CD4-positive, CD25-positive, alpha-beta regulatory T cell (primary cell): ENCODE measurements at regions not wholly inside any gene's neighbourhood (a gene's known extent, or its start where the extent isn't known, plus 50 kb on each side); places are given as distances from the start of the nearest gene placed in this dataset.

ENCODE experiments used
- ATAC-seq, 2 donors: fragments of 150-1000 bp; cut with Tn5 transposase; one replicate each; pipeline ENCODE4 v1.10.0; 2021; ENCODE audit warnings: low read depth in 2 of 2, moderate number of reproducible peaks in 2 of 2, moderate library complexity in 1 of 2
- DNase-seq, 3 donors: peaks; one replicate each; pipeline versions ENCODE4 v3.0.0 to v3.0.0-alpha.2; 2012 to 2022; ENCODE audit warnings: mixed read lengths in 1 of 3
- H3K27ac ChIP-seq: one replicate; pipeline ENCODE4 v1.7.0; 2013; ENCODE audit warnings: mild to moderate bottlenecking, low read length; ENCODE audit not compliant: insufficient read depth, poor library complexity, severe bottlenecking
- H3K27me3 ChIP-seq: one replicate; pipeline ENCODE4 v1.7.0; 2013; ENCODE audit warnings: low read length; ENCODE audit not compliant: control insufficient read depth, insufficient read depth
- H3K36me3 ChIP-seq: one replicate; pipeline ENCODE4 v1.7.0; 2013; ENCODE audit warnings: mild to moderate bottlenecking, low read length, moderate library complexity; ENCODE audit not compliant: control insufficient read depth, insufficient read depth
- H3K4me1 ChIP-seq: 2 replicates; pipeline ENCODE4 v1.7.0; 2013; ENCODE audit warnings: mild to moderate bottlenecking, low read length; ENCODE audit not compliant: insufficient read depth, control insufficient read depth, poor library complexity, severe bottlenecking
- H3K4me3 ChIP-seq: one replicate; pipeline ENCODE4 v1.7.0; 2013; ENCODE audit warnings: low read depth, mild to moderate bottlenecking, low read length, moderate library complexity
- H3K9me3 ChIP-seq, 2 experiments: 1 replicate in 1 of 2; 2 replicates in 1 of 2; pipeline ENCODE4 v1.7.0; 2013; ENCODE audit warnings: low read length in 2 of 2, mild to moderate bottlenecking in 1 of 2, moderate library complexity in 1 of 2; ENCODE audit not compliant: control insufficient read depth in 2 of 2
- H3K27ac Mint-ChIP-seq, 3 donors: one replicate each; pipeline ENCODE4 v1.8.0; 2020 to 2022; ENCODE audit warnings: mild to moderate bottlenecking in 3 of 3, mixed read lengths in 3 of 3, moderate library complexity in 2 of 3
- H3K27me3 Mint-ChIP-seq: one replicate; pipeline ENCODE4 v1.8.0; 2022; ENCODE audit warnings: mild to moderate bottlenecking, mixed read lengths
- H3K36me3 Mint-ChIP-seq: one replicate; pipeline ENCODE4 v1.8.0; 2020; ENCODE audit warnings: mixed read lengths
- H3K4me1 Mint-ChIP-seq, 4 donors: one replicate each; pipeline ENCODE4 v1.8.0; 2020 to 2022; ENCODE audit warnings: mixed read lengths in 4 of 4, mild to moderate bottlenecking in 1 of 4
- H3K4me3 Mint-ChIP-seq, 4 donors: one replicate each; pipeline ENCODE4 v1.8.0; 2020 to 2022; ENCODE audit warnings: mild to moderate bottlenecking in 4 of 4, mixed read lengths in 4 of 4, moderate library complexity in 3 of 4
- H3K9me3 Mint-ChIP-seq, 7 donors: one replicate each; pipeline ENCODE4 v1.8.0; 2020 to 2022; ENCODE audit warnings: mixed read lengths in 7 of 7, mild to moderate bottlenecking in 3 of 7, moderate library complexity in 2 of 7

- peaks cover 0 to 6% (median 0%) of the 10 kb centered on the region in 4 donors for H3K4me1 Mint-ChIP-seq
- H3K9me3 ChIP-seq, result no peaks in the 10 kb centered on the region
- no peaks in the 10 kb centered on the region for H3K36me3 Mint-ChIP-seq
- no peak overlapping the region for H3K4me3 ChIP-seq
- H3K27ac Mint-ChIP-seq, result no peak overlapping the region
- ATAC-seq (no peak), DNase-seq (no peak)
- H3K27me3 ChIP-seq, result peaks cover 3% of the 10 kb centered on the region
- no peaks in the 10 kb centered on the region for H3K36me3 ChIP-seq
- H3K4me1 ChIP-seq, result no peaks in the 10 kb centered on the region
- no peak overlapping the region for H3K4me3 Mint-ChIP-seq
- H3K27me3 Mint-ChIP-seq, result peaks cover 41% of the 10 kb centered on the region
- H3K27ac ChIP-seq, result no peak overlapping the region
- H3K9me3 Mint-ChIP-seq, result peaks cover 0 to 6% (median 0%) of the 10 kb centered on the region in 7 donors
These were observed 128.8 kb downstream of the NUFIP1 start for GRCh38 chr13:44860454-44860853.

GRCh38 chr13:44857736-44858135 is 131.5 kb downstream of the NUFIP1 start:
- Mint-ChIP-seq H3K4me1 (peaks cover 0 to 6% (median 0%) of the 10 kb centered on the region in 4 donors), H3K27ac (no peak overlapping the region), H3K27me3 (peaks cover 37% of the 10 kb centered on the region), H3K9me3 (peaks cover 0 to 6% (median 0%) of the 10 kb centered on the region in 7 donors), H3K36me3 (no peaks in the 10 kb centered on the region), H3K4me3 (no peak overlapping the region)
- peaks cover 3% of the 10 kb centered on the region for H3K27me3 ChIP-seq
- no peaks in the 10 kb centered on the region for H3K4me1 ChIP-seq
- DNase-seq, result no peak
- no peaks in the 10 kb centered on the region for H3K36me3 ChIP-seq
- no peak overlapping the region for H3K4me3 ChIP-seq
- no peak overlapping the region for H3K27ac ChIP-seq
- no peak for ATAC-seq
- H3K9me3 ChIP-seq, result no peaks in the 10 kb centered on the region

GRCh38 chr13:44857061-44857460 is 132.2 kb downstream of the NUFIP1 start:
- H3K9me3 Mint-ChIP-seq, result peaks cover 0 to 6% (median 0%) of the 10 kb centered on the region in 7 donors
- H3K27me3 Mint-ChIP-seq, result peaks cover 37% of the 10 kb centered on the region
- no peaks in the 10 kb centered on the region for H3K36me3 Mint-ChIP-seq
- H3K27ac ChIP-seq, result no peak overlapping the region
- ATAC-seq, result no peak
- peaks cover 0 to 6% (median 0%) of the 10 kb centered on the region in 4 donors for H3K4me1 Mint-ChIP-seq
- H3K4me3 Mint-ChIP-seq, result no peak overlapping the region
- H3K36me3 ChIP-seq, result no peaks in the 10 kb centered on the region
- no peak overlapping the region for H3K4me3 ChIP-seq
- no peak for DNase-seq
- peaks cover 3% of the 10 kb centered on the region for H3K27me3 ChIP-seq
- no peak overlapping the region for H3K27ac Mint-ChIP-seq
- H3K4me1 ChIP-seq, result no peaks in the 10 kb centered on the region
- H3K9me3 ChIP-seq, result no peaks in the 10 kb centered on the region

- Histone ChIP-seq H3K27ac (no peak overlapping the region), H3K36me3 (no peaks in the 10 kb centered on the region), H3K27me3 (peaks cover 3% of the 10 kb centered on the region), H3K4me1 (no peaks in the 10 kb centered on the region), H3K4me3 (no peak overlapping the region), H3K9me3 (no peaks in the 10 kb centered on the region)
- peaks cover 37% of the 10 kb centered on the region for H3K27me3 Mint-ChIP-seq
- H3K9me3 Mint-ChIP-seq, result peaks cover 0 to 6% (median 0%) of the 10 kb centered on the region in 7 donors
- H3K36me3 Mint-ChIP-seq, result no peaks in the 10 kb centered on the region
- H3K4me1 Mint-ChIP-seq, result peaks cover 0 to 6% (median 0%) of the 10 kb centered on the region in 4 donors
- H3K4me3 Mint-ChIP-seq, result no peak overlapping the region
- no peak for ATAC-seq
- H3K27ac Mint-ChIP-seq, result no peak overlapping the region
- no peak for DNase-seq
These were observed 133.4 kb downstream of the NUFIP1 start for GRCh38 chr13:44855860-44856259.

GRCh38 chr13:44854313-44855060 is 134.8 kb downstream of the NUFIP1 start:
- Histone ChIP-seq H3K9me3 (no peaks in the 10 kb centered on the region), H3K27me3 (peaks cover 3% of the 10 kb centered on the region), H3K27ac (no peak overlapping the region), H3K4me1 (no peaks in the 10 kb centered on the region), H3K4me3 (no peak overlapping the region), H3K36me3 (no peaks in the 10 kb centered on the region)
- Mint-ChIP-seq H3K4me1 (no peaks in the 10 kb centered on the region), H3K36me3 (no peaks in the 10 kb centered on the region), H3K9me3 (peaks cover 0 to 2% (median 0%) of the 10 kb centered on the region in 7 donors), H3K27ac (no peak overlapping the region), H3K27me3 (peaks cover 28% of the 10 kb centered on the region), H3K4me3 (no peak overlapping the region)
- ATAC-seq (no peak), DNase-seq (no peak)

GRCh38 chr13:44853641-44854040 is 135.6 kb downstream of the NUFIP1 start:
- Histone ChIP-seq H3K9me3 (no peaks in the 10 kb centered on the region), H3K27ac (no peak overlapping the region), H3K4me1 (no peaks in the 10 kb centered on the region), H3K4me3 (no peak overlapping the region), H3K27me3 (peaks cover 3% of the 10 kb centered on the region), H3K36me3 (no peaks in the 10 kb centered on the region)
- DNase-seq, result no peak
- no peak overlapping the region for H3K27ac Mint-ChIP-seq
- H3K27me3 Mint-ChIP-seq, result peaks cover 21% of the 10 kb centered on the region
- no peak overlapping the region for H3K4me3 Mint-ChIP-seq
- no peaks in the 10 kb centered on the region for H3K36me3 Mint-ChIP-seq
- peaks cover 0 to 2% (median 0%) of the 10 kb centered on the region in 7 donors for H3K9me3 Mint-ChIP-seq
- no peaks in the 10 kb centered on the region for H3K4me1 Mint-ChIP-seq
- ATAC-seq, result no peak

GRCh38 chr13:44848920-44849676 is 140.2 kb downstream of the NUFIP1 start:
- DNase-seq, result no peak
- no peak overlapping the region for H3K4me3 ChIP-seq
- no peaks in the 10 kb centered on the region for H3K9me3 ChIP-seq
- no peaks in the 10 kb centered on the region for H3K36me3 ChIP-seq
- no peaks in the 10 kb centered on the region for H3K27me3 ChIP-seq
- no peak for ATAC-seq
- no peak overlapping the region for H3K4me3 Mint-ChIP-seq
- H3K4me1 ChIP-seq, result no peaks in the 10 kb centered on the region
- H3K27ac ChIP-seq, result no peak overlapping the region
- H3K4me1 Mint-ChIP-seq, result no peaks in the 10 kb centered on the region
- no peaks in the 10 kb centered on the region for H3K9me3 Mint-ChIP-seq
- H3K27ac Mint-ChIP-seq, result no peak overlapping the region
- H3K27me3 Mint-ChIP-seq, result peaks cover 4% of the 10 kb centered on the region
- no peaks in the 10 kb centered on the region for H3K36me3 Mint-ChIP-seq
